ENCODE measurements at regions not wholly inside any gene's neighbourhood (a gene's known extent, or its start where the extent isn't known, plus 50 kb on each side); places are given as distances from the start of the nearest gene placed in this dataset.
A peak's percentile ranks its signal among the peaks of the same experiment; 100 is the strongest.

GRCh38 chr1:117271959-117272358 is 61.2 kb upstream of the VTCN1 start:
- H3K4me3 ChIP-seq (ENCODE audit: low read depth, low read length) = no peak overlapping the region
- DNase-seq (ENCODE audit: low read depth) = peak; percentile 43
- no peak for TF ChIP-seq CTCF (IDR thresholded peaks at IDR 0.05; ENCODE audit: insufficient read depth, low read length)

GRCh38 chr1:117271129-117271528 is 60.4 kb upstream of the VTCN1 start:
- no peak for TF ChIP-seq CTCF (IDR thresholded peaks at IDR 0.05; ENCODE audit: insufficient read depth, low read length)

GRCh38 chr1:117270679-117271078 is 60.0 kb upstream of the VTCN1 start:
- no peak for DNase-seq (ENCODE audit: low read depth)
- TF ChIP-seq CTCF (IDR thresholded peaks at IDR 0.05; ENCODE audit: insufficient read depth, low read length) = no peak
- H3K4me3 ChIP-seq (ENCODE audit: low read depth, low read length) = no peak overlapping the region

More at GRCh38 chr1:117271129-117271528, 60.4 kb upstream of the VTCN1 start:
- no peak for DNase-seq (ENCODE audit: low read depth)
- no peak overlapping the region for H3K4me3 ChIP-seq (ENCODE audit: low read depth, low read length)

GRCh38 chr1:117268535-117269455 is 58.1 kb upstream of the VTCN1 start:
- no peak for DNase-seq (ENCODE audit: low read depth)
- H3K4me3 ChIP-seq (ENCODE audit: low read depth, low read length) = no peak overlapping the region
- TF ChIP-seq CTCF (IDR thresholded peaks at IDR 0.05; ENCODE audit: insufficient read depth, low read length) = no peak

GRCh38 chr1:117267232-117267774 is 56.6 kb upstream of the VTCN1 start:
- no peak overlapping the region for H3K4me3 ChIP-seq (ENCODE audit: low read depth, low read length)
- peak; percentile 6 for DNase-seq (ENCODE audit: low read depth)
- TF ChIP-seq CTCF (IDR thresholded peaks at IDR 0.05; ENCODE audit: insufficient read depth, low read length) = no peak

- TF ChIP-seq CTCF (IDR thresholded peaks at IDR 0.05; ENCODE audit: insufficient read depth, low read length) = no peak
- no peak for DNase-seq (ENCODE audit: low read depth)
- H3K4me3 ChIP-seq (ENCODE audit: low read depth, low read length) = no peak overlapping the region
Observed at GRCh38 chr1:117262976-117263375, 52.2 kb upstream of the VTCN1 start.
